ENCODE measurements at regions not wholly inside any gene's neighbourhood (a gene's known extent, or its start where the extent isn't known, plus 50 kb on each side); places are given as distances from the start of the nearest gene placed in this dataset.

GRCh38 chr21:25334046-25334730 is 273.1 kb downstream of the MRPL39 start:
- Histone ChIP-seq H3K4me1 (ENCODE audit: control insufficient read depth in 3 of 3, insufficient read depth in 2 of 3, low read depth in 1 of 3, low read length in 2 of 3) (no peaks in the 10 kb centered on the region), H3K27me3 (ENCODE audit: control insufficient read depth in 3 of 3, insufficient read depth in 3 of 3, low read length in 3 of 3) (no peaks in the 10 kb centered on the region), H3K36me3 (ENCODE audit: control insufficient read depth in 3 of 3, insufficient read depth in 2 of 3, low read depth in 1 of 3, low read length in 3 of 3) (no peaks in the 10 kb centered on the region), H3K27ac (ENCODE audit: low read depth in 1 of 3, low read length in 2 of 3) (no peak overlapping the region), H3K4me3 (ENCODE audit: low read depth in 1 of 3, low read length in 3 of 3) (no peak overlapping the region), H3K9me3 (ENCODE audit: control insufficient read depth in 2 of 2, insufficient read depth in 1 of 2, low read depth in 1 of 2, low read length in 1 of 2) (no peaks in the 10 kb centered on the region)
- WGBS, 3 donors, result 90 to 91% (median 91%) methylated on average over 6 of the region's 6 CpGs
- no peak for DNase-seq
- no peak for FAIRE-seq

GRCh38 chr21:25331286-25331685 is 276.0 kb downstream of the MRPL39 start:
- WGBS, 3 donors, result 92 to 94% (median 93%) methylated on average over 1 of the region's 1 CpG
- no peak for DNase-seq
- H3K4me3 ChIP-seq (ENCODE audit: low read depth in 1 of 3, low read length in 3 of 3), result no peak overlapping the region
- no peak for FAIRE-seq
- H3K36me3 ChIP-seq (ENCODE audit: control insufficient read depth in 3 of 3, insufficient read depth in 2 of 3, low read depth in 1 of 3, low read length in 3 of 3), result no peaks in the 10 kb centered on the region
- H3K27me3 ChIP-seq (ENCODE audit: control insufficient read depth in 3 of 3, insufficient read depth in 3 of 3, low read length in 3 of 3), result no peaks in the 10 kb centered on the region
- no peak overlapping the region for H3K27ac ChIP-seq (ENCODE audit: low read depth in 1 of 3, low read length in 2 of 3)
- H3K9me3 ChIP-seq (ENCODE audit: control insufficient read depth in 2 of 2, insufficient read depth in 1 of 2, low read depth in 1 of 2, low read length in 1 of 2), result no peaks in the 10 kb centered on the region
- no peaks in the 10 kb centered on the region for H3K4me1 ChIP-seq (ENCODE audit: control insufficient read depth in 3 of 3, insufficient read depth in 2 of 3, low read depth in 1 of 3, low read length in 2 of 3)

- H3K4me3 ChIP-seq (ENCODE audit: low read depth in 1 of 3, low read length in 3 of 3), result no peak overlapping the region
- FAIRE-seq (no peak), DNase-seq (no peak)
- H3K9me3 ChIP-seq (ENCODE audit: control insufficient read depth in 2 of 2, insufficient read depth in 1 of 2, low read depth in 1 of 2, low read length in 1 of 2), result no peaks in the 10 kb centered on the region
- no peaks in the 10 kb centered on the region for H3K4me1 ChIP-seq (ENCODE audit: control insufficient read depth in 3 of 3, insufficient read depth in 2 of 3, low read depth in 1 of 3, low read length in 2 of 3)
- H3K27ac ChIP-seq (ENCODE audit: low read depth in 1 of 3, low read length in 2 of 3), result no peak overlapping the region
- no peaks in the 10 kb centered on the region for H3K27me3 ChIP-seq (ENCODE audit: control insufficient read depth in 3 of 3, insufficient read depth in 3 of 3, low read length in 3 of 3)
- WGBS, 3 donors, result 78 to 92% (median 82%) methylated on average over 2 of the region's 2 CpGs
- H3K36me3 ChIP-seq (ENCODE audit: control insufficient read depth in 3 of 3, insufficient read depth in 2 of 3, low read depth in 1 of 3, low read length in 3 of 3), result no peaks in the 10 kb centered on the region
Measured at GRCh38 chr21:25330266-25330665, 277.0 kb downstream of the MRPL39 start.

- 33 to 47% (median 46%) methylated on average over 2 of the region's 2 CpGs for WGBS, 3 donors
- FAIRE-seq, result no peak
Measured at GRCh38 chr21:25329227-25329825, 278.0 kb downstream of the MRPL39 start.

DNA sequence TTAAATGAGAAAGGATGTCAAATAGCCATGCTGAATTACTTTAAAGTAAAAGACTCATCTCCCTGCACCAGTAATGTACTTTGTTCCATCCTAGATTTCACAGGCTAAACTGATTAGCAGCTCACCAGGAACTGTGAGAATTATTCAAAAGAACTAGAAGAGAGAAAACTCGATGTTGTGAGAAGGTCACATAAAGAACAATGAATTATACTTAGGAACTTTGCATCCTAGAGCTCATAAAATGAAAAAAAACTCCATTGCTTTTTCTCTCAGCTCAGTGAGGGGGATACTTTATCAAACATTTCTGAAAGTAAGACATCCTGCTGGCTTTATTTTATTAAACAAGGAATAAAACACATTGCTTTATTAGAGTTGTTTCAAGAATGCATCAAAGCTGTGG is 278.5 kb downstream of the MRPL39 start:
- no peak overlapping the region for H3K4me3 ChIP-seq (ENCODE audit: low read depth in 1 of 3, low read length in 3 of 3)
- H3K36me3 ChIP-seq (ENCODE audit: control insufficient read depth in 3 of 3, insufficient read depth in 2 of 3, low read depth in 1 of 3, low read length in 3 of 3), result no peaks in the 10 kb centered on the region
- no peaks in the 10 kb centered on the region for H3K9me3 ChIP-seq (ENCODE audit: control insufficient read depth in 2 of 2, insufficient read depth in 1 of 2, low read depth in 1 of 2, low read length in 1 of 2)
- DNase-seq, result no peak
- H3K27ac ChIP-seq (ENCODE audit: low read depth in 1 of 3, low read length in 2 of 3), result no peak overlapping the region
- no peak for FAIRE-seq
- 3 to 20% (median 18%) methylated on average over 1 of the region's 1 CpG for WGBS, 3 donors
- H3K27me3 ChIP-seq (ENCODE audit: control insufficient read depth in 3 of 3, insufficient read depth in 3 of 3, low read length in 3 of 3), result no peaks in the 10 kb centered on the region
- no peaks in the 10 kb centered on the region for H3K4me1 ChIP-seq (ENCODE audit: control insufficient read depth in 3 of 3, insufficient read depth in 2 of 3, low read depth in 1 of 3, low read length in 2 of 3)

More at GRCh38 chr21:25329227-25329825, 278.0 kb downstream of the MRPL39 start:
- Histone ChIP-seq H3K27me3 (ENCODE audit: control insufficient read depth in 3 of 3, insufficient read depth in 3 of 3, low read length in 3 of 3) (no peaks in the 10 kb centered on the region), H3K9me3 (ENCODE audit: control insufficient read depth in 2 of 2, insufficient read depth in 1 of 2, low read depth in 1 of 2, low read length in 1 of 2) (no peaks in the 10 kb centered on the region), H3K4me3 (ENCODE audit: low read depth in 1 of 3, low read length in 3 of 3) (no peak overlapping the region), H3K36me3 (ENCODE audit: control insufficient read depth in 3 of 3, insufficient read depth in 2 of 3, low read depth in 1 of 3, low read length in 3 of 3) (no peaks in the 10 kb centered on the region), H3K4me1 (ENCODE audit: control insufficient read depth in 3 of 3, insufficient read depth in 2 of 3, low read depth in 1 of 3, low read length in 2 of 3) (no peaks in the 10 kb centered on the region), H3K27ac (ENCODE audit: low read depth in 1 of 3, low read length in 2 of 3) (no peak overlapping the region)
- no peak for DNase-seq

DNA sequence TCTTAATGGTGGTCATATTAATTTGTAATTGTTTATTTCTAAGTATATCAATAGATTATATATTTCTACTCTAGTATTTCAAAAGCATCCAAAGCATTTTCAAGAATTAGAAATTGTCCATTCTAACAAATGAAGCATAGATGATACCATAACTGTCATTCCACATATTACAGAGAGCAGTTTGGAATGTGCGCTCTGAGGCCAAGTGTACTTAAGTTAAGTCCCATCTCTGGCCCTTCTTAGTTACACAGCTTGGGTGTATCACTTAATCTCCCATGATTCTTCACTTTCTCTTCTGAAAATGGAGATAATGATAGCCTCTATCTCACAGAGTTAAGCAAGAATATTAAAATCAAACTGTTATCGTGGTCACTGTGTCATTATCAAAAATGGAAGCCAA is 281.1 kb downstream of the MRPL39 start:
- 63 to 70% (median 66%) methylated on average over 2 of the region's 2 CpGs for WGBS, 3 donors
- FAIRE-seq (no peak), DNase-seq (no peak)
- Histone ChIP-seq H3K36me3 (ENCODE audit: control insufficient read depth in 3 of 3, insufficient read depth in 2 of 3, low read depth in 1 of 3, low read length in 3 of 3) (no peaks in the 10 kb centered on the region), H3K27ac (ENCODE audit: low read depth in 1 of 3, low read length in 2 of 3) (no peak overlapping the region), H3K27me3 (ENCODE audit: control insufficient read depth in 3 of 3, insufficient read depth in 3 of 3, low read length in 3 of 3) (no peaks in the 10 kb centered on the region), H3K4me3 (ENCODE audit: low read depth in 1 of 3, low read length in 3 of 3) (no peak overlapping the region), H3K9me3 (ENCODE audit: control insufficient read depth in 2 of 2, insufficient read depth in 1 of 2, low read depth in 1 of 2, low read length in 1 of 2) (peaks cover 0 to 3% of the 10 kb centered on the region in 2 donors), H3K4me1 (ENCODE audit: control insufficient read depth in 3 of 3, insufficient read depth in 2 of 3, low read depth in 1 of 3, low read length in 2 of 3) (no peaks in the 10 kb centered on the region)

DNA sequence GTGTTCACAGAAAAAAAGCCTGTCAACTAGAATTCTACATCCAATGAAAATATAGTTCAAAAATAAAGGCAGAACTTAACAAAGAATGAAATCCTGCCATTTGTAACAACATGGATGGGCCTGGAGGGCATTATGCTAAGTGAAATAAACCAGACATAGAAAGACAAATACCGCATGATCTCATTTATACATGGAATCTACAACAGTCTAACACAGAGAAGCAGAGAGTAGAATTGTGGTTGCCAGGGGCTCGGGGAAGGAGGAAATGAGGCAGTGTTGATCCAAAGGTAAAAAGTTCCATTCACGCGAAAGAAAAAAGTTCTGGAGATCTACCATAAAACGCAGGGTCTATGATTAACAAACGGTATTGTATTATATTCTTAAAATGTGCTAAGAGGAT is 282.6 kb downstream of the MRPL39 start:
- DNase-seq, result peak in 1 of 2 donors; percentile 2
- Histone ChIP-seq H3K4me3 (ENCODE audit: low read depth in 1 of 3, low read length in 3 of 3) (no peak overlapping the region), H3K9me3 (ENCODE audit: control insufficient read depth in 2 of 2, insufficient read depth in 1 of 2, low read depth in 1 of 2, low read length in 1 of 2) (peaks cover 0 to 3% of the 10 kb centered on the region in 2 donors), H3K27ac (ENCODE audit: low read depth in 1 of 3, low read length in 2 of 3) (no peak overlapping the region), H3K4me1 (ENCODE audit: control insufficient read depth in 3 of 3, insufficient read depth in 2 of 3, low read depth in 1 of 3, low read length in 2 of 3) (no peaks in the 10 kb centered on the region), H3K36me3 (ENCODE audit: control insufficient read depth in 3 of 3, insufficient read depth in 2 of 3, low read depth in 1 of 3, low read length in 3 of 3) (no peaks in the 10 kb centered on the region), H3K27me3 (ENCODE audit: control insufficient read depth in 3 of 3, insufficient read depth in 3 of 3, low read length in 3 of 3) (no peaks in the 10 kb centered on the region)
- no peak for FAIRE-seq
- 82 to 91% (median 84%) methylated on average over 6 of the region's 6 CpGs for WGBS, 3 donors

GRCh38 chr21:25323356-25323949 is 283.8 kb downstream of the MRPL39 start:
- H3K36me3 ChIP-seq (ENCODE audit: control insufficient read depth in 3 of 3, insufficient read depth in 2 of 3, low read depth in 1 of 3, low read length in 3 of 3), result no peaks in the 10 kb centered on the region
- no peaks in the 10 kb centered on the region for H3K27me3 ChIP-seq (ENCODE audit: control insufficient read depth in 3 of 3, insufficient read depth in 3 of 3, low read length in 3 of 3)
- FAIRE-seq (no peak), DNase-seq (no peak)
- 62 to 83% (median 69%) methylated on average over 7 of the region's 7 CpGs for WGBS, 3 donors
- no peaks in the 10 kb centered on the region for H3K4me1 ChIP-seq (ENCODE audit: control insufficient read depth in 3 of 3, insufficient read depth in 2 of 3, low read depth in 1 of 3, low read length in 2 of 3)
- H3K9me3 ChIP-seq (ENCODE audit: control insufficient read depth in 2 of 2, insufficient read depth in 1 of 2, low read depth in 1 of 2, low read length in 1 of 2), result peaks cover 0 to 3% of the 10 kb centered on the region in 2 donors
- no peak overlapping the region for H3K4me3 ChIP-seq (ENCODE audit: low read depth in 1 of 3, low read length in 3 of 3)
- H3K27ac ChIP-seq (ENCODE audit: low read depth in 1 of 3, low read length in 2 of 3), result no peak overlapping the region
